ENCODE measurements at regions not wholly inside any gene's neighbourhood (a gene's known extent, or its start where the extent isn't known, plus 50 kb on each side); places are given as distances from the start of the nearest gene placed in this dataset.
"Not testable (repeated sequence)": the region's sequence is repeated elsewhere in the genome, so short reads cannot be mapped to it uniquely, and the experiment has no call there.

GRCh38 chr4:98828801-98829200, 100.1 kb downstream of the EIF4E start:
- no peak for DNase-seq

GRCh38 chr4:98827661-98828060, 101.3 kb downstream of the EIF4E start:
- DNase-seq = no peak

DNA sequence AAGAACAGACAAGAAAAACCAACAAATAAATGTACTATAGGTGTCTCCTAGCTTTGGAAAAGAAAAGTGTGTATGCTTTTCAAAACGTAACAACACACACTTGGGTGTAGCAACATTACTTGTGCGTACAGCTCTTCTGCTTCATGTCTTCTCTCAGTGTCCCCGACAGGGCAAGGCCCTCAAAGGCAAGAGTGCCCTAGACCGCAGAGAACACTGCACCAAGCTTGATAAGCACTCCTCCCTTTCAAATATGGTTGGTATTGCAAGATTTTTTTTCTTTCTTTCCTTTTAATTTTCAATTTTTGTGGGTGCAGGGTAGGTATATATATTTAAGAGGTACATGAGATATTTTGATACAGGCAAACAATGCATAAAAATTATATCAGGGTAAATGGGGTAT, 106.8 kb downstream of the EIF4E start:
- DNase-seq = no peak

DNA sequence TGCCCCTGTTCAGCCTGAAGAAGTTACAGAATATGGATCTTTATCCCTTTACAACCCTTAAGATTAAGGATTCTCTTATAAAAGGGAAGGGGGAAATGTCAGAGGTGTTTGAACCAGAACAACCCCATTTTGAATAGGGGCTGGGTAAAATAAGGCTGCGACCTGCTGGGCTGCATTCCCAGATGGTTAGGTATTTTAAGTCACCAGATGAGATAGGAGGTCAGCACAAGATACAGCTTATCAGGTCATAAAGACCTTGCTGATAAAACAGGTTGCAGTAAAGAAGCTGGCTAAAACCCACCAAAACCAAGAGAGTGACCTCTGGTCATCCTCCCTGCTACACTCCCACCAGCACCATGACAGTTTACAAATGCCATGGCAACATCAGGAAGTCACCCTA, 110.8 kb downstream of the EIF4E start:
- not testable (repeated sequence) for DNase-seq

DNA sequence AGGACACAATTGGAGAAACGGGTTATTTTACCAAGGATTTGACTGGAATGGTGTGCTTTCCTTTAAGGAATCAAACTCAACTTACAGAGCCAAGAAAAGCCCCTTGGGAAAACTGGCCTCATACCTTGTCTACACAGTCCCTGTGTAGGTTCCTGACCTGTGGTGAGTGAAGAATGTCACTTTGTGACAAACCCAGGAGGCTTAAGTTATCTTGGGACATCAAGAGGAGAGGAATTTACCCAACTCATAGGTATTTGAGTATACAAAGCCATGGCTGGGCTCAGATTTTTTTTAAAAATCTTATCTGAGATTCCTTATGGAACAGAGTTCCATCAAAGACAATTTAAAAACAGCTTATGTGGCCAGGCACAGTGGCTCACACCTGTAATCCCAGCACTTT, 112.1 kb downstream of the EIF4E start:
- DNase-seq = no peak

DNA sequence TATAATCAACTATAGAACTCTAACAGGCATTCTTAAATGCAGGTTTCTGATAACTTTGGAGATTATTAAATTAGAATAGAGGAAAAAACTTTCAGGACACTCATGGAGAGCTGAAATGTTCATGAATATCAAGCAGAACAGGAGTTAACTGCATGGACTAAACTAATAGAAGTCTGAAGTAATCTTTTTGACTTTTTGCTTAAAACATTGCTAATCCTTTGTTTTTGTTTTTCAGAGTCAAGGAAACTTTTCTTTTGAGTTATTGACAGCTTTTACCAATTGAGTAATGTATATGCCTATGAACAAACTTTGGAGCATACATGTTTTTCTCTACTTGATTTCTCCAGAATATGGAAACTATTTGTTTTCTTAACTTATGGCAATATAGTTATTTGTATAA, 112.5 kb downstream of the EIF4E start:
- no peak for DNase-seq

GRCh38 chr4:98804403-98804802, 124.5 kb downstream of the EIF4E start:
- no peak for DNase-seq

- no peak for DNase-seq
Measured at GRCh38 chr4:98803251-98803650, 125.7 kb downstream of the EIF4E start.

- peak; percentile 32 for DNase-seq
Measured at GRCh38 chr4:98802770-98803198, 126.1 kb downstream of the EIF4E start.

DNA sequence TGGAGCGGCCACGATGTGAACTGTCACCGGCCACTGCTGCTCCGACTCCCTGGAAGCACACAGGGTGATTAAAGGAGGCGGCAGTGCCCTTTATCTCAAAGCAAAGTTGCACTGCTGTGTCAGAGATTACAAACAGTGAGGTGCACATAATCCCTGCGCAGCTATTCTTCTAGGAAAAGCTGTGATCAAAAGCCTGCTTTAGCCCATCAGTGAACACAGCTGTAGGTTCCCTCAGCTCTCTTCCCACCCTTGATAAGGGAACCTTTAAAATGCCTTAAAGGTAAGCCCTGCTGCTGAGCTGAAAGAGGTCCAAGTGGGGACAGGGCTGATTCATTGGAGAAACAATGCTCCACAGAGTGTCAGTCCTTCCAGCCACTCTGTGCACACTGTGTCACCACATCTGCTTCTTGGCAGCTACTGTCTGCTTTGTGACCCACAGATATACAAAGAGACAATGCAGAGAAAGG, 127.6 kb downstream of the EIF4E start:
- DNase-seq = no peak

GRCh38 chr4:98796991-98797390, 131.9 kb downstream of the EIF4E start:
- DNase-seq = no peak

- peak; percentile 51 for DNase-seq
Measured at GRCh38 chr4:98794565-98795205, 134.2 kb downstream of the EIF4E start.

GRCh38 chr4:98793658-98794057, 135.2 kb upstream of the TSPAN5 start:
- no peak for DNase-seq

GRCh38 chr4:98786866-98787265, 128.5 kb upstream of the TSPAN5 start:
- DNase-seq = no peak

- no peak for DNase-seq
Measured at GRCh38 chr4:98784947-98785706, 126.7 kb upstream of the TSPAN5 start.

DNA sequence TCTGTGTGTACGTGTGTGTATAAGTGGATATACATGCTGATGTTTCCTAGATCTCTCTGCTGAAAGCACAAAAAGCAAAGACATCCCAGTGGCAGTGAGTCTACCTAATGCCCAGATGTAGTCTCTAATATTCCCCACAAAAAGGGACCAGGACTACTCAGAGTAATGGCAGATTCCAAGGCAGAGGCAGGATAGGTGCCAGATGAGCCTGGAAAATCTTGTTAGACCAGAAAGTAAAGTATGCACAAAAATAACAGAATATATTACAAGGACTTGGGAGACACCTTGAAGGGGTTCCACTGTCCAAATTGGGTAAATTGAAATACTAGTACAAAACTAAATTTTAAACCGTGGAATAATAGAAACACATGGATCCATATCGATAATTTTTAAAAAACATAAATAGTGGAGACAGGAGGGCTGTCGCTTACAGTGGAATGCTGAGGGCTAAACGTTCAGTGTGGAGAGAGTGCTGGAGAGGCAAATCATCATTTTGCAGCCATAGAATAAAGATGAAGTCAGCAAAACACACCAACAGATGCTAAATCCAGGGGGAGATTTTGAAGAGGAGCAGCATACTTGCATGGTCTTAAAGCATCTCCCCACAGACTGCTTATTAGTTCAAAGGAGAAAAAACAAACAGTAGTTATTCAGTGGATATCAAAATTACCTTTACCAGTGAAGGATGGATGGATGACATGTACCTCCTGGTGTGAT, 123.4 kb upstream of the TSPAN5 start:
- no peak for DNase-seq

- no peak for DNase-seq
Measured at GRCh38 chr4:98780926-98781325, 122.5 kb upstream of the TSPAN5 start.

DNA sequence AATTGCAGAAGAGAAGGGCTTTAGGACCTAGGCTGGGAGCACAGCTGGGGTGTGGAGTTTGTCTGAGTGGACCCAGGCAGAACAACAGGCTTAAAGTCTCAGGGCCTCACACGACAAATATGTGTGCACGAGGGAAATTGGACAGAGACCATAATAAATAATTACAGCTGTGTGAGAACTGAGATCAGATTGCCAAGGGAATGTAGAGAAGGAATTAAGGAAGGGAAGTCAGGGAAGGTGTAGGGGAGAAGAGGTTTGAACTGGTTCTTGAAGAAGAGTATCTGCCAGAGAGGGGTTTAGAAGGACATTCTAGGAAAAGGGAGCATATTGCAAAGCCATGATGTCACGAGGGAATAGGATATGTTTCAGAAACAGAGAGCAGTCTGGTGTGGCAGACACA, 120.7 kb upstream of the TSPAN5 start:
- DNase-seq = no peak

DNA sequence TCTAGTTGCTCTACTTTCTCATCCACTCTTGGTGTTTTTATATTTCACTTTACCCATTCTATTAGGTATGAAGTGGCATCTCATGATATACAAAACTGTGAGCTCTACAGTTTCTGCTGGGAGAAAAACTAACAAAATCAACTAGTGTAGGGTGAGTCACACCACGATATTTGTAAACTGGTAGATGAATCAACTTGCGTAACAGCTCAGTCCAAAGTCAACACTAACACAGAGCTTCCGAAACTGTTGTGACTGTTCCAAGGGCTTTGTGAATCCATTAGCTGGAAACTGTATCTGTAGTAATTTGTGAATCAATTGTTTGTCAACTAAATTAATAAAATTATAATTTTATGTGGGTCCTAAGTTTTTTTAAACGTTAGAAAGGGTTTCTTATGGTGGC, 119.8 kb upstream of the TSPAN5 start:
- peak; percentile 5 for DNase-seq

DNA sequence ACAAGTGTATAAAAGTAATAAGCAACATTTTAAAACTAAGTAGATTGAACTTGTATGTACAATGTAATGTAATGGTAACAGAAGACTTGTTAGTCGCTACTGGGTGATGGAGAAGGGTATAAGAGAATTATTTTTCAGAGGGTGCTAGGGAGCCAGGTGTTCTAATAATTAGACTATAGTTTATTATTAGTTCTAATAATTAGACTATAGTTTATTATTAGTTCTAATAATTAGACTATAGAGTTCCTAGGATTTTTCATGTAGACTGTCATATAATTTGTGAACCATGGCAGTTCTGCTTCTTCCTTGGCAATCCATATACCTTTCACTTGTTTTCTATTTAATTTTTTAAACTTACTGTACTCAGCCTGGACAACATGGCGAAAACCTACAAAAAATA, 117.3 kb upstream of the TSPAN5 start:
- no peak for DNase-seq

DNA sequence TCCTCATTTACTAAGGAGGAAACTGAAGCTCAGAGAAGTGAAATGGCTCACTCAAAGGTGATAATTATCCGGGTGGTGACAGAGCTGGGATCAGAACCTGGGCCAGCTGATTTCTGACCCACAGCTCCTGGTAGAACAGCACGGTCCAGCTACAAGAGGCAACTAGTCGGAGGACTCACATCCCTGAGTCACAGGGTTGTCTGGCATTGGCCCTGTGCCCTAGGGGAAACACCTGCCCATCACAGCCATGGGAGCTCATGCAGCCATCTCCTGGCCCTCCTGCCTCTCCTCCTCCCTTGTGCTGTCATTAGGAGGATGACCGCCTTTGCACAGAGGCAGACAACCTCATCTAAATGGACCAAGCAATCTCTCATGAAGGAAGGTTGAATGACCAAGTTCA, 115.2 kb upstream of the TSPAN5 start:
- no peak for DNase-seq

DNA sequence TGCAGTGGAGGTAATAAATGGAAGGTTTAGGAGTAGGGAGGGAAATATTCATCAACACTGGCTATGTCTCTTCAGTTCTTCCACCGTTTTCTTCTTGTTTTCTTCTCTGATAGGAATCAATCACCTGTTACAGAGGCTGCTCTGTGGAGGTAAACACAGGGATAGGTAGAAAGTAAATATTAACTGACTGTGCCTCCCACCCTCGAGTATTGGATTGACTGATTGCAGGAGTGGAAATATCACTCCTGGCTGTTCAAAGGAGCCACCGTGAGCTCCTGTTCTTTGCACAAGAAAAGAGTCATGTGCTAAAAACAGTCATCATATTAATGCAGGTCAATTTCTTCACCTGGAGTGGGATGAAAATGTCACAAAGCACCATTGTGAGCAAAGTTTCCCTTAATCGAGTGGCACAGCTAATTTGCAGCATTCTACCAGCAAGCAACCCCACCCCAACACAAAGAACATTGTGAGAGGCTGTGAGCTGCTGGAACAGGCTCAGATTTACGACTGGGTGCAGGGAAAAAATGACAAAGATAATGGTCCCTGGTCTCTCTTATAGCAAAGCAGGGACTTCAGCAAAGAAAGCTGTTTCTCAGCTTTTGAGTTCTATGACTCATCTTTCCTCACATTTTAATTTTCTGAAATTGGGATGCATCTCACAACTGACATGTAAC, 113.7 kb upstream of the TSPAN5 start:
- DNase-seq = no peak

DNA sequence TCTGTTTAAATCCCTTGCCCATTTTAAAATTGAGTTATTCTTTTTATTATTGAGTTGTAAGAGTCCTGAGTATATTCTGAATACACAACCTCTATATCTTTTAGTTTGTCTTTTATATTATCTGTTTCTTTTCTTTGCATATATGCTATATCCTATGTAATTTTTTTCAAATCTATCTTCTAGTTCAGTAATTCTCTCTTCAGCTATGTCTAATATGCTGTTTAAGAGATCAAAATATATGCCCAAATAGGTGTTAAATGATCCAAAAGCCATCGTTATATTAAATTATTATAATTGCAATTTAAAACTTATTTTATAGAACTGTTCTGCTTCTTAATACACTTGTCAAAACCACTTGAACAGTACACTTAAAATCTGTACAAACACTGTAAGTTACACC, 107.4 kb upstream of the TSPAN5 start:
- DNase-seq = no peak

All from kidney glomerular epithelial cell (primary cell).